ENCODE measurements at regions not wholly inside any gene's neighbourhood (a gene's known extent, or its start where the extent isn't known, plus 50 kb on each side); places are given as distances from the start of the nearest gene placed in this dataset.

DNA sequence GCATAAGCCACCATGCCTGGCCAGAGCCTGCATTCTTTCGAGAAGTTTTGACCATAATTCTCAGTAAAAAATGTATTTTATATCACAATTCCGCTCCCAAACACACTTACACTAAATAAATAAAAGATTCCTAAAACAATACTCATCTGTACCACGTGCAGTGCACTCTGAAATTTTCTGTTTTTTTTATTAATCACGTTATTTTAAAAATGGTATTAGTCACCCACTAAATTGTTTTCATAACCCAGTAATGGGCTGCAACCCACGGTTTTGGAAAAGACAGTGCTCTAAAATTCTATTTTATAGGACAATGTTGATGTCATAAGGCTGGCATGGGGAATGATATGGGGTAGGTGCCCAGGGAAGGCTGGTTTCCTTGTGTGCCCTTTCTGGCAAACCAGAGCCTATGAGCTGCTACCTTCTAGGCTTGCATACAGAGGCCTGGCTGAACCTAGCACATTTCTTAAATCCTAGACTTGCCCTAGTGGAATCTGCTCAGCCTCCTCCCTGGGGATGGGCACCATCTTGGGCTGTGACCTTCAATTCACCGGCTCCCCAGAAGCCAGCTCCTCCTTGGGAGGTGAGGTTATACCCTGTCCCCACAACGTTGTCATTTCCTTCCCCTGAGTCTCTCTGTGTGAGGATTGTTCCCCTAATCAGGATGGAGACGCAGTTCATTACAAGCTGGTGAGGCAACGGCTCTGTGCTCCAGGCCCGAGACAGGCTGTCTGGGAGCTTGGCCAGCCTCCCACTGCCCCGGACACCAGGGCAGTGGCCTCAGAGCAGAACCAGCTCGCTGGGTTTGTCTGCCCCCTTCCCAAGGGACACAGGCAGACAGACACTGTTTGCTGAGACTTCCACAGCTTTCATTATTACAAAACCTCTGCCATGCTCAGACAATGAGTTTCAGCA is 116.5 kb upstream of the NAV2 start:
- DNase-seq (ENCODE audit: low spot score) = peak; percentile 85

GRCh38 chr11:19595499-19595839 is 117.2 kb upstream of the NAV2 start:
- no peak for DNase-seq (ENCODE audit: low spot score)

- DNase-seq (ENCODE audit: low spot score) = no peak
Measured at GRCh38 chr11:19594326-19594725, 118.3 kb upstream of the NAV2 start.

GRCh38 chr11:19592842-19593241 is 119.8 kb upstream of the NAV2 start:
- no peak for DNase-seq (ENCODE audit: low spot score)

GRCh38 chr11:19589567-19590260 is 122.9 kb upstream of the NAV2 start:
- DNase-seq (ENCODE audit: low spot score) = no peak

DNA sequence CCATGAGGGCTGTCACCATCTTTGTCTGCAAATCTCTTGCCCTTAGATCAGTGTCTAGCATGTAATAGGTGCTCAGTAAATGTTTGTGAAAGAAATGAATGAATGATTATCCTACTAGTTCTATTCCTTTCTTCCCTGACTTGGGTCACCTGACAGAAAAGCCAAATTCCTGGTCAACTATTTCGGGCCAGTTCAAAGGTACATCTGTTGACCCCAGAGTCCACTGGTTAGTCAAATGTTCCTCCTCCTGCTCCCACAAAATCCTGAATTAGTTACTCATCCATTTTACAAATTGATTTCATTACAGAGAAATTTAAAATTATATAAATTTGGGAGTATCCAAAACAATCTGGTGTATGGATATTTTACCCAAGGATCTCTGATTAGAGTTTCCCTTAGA is 124.7 kb upstream of the NAV2 start:
- DNase-seq (ENCODE audit: low spot score) = no peak

GRCh38 chr11:19580646-19581045 is 132.0 kb upstream of the NAV2 start:
- no peak for DNase-seq (ENCODE audit: low spot score)

- no peak for DNase-seq (ENCODE audit: low spot score)
Measured at GRCh38 chr11:19579957-19580356, 132.7 kb upstream of the NAV2 start.

DNA sequence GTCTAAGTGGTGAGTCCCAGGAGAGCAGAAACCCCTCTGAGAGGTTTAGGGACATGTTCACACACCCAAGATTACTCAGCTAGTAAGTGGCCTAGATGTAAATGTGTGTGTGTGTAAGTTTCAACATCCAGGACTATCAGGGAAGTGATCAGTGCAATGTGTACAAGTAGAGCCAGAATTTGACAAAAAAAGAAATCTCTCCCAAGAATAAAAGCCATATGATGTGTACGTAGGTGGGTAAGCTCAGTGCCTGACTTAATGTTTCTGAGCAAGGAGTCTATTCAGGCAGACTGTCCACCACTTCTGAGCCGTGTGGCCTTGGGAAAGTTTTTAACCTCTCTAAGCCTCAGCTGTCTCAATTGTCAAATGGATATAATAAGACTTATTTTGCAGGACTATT is 133.8 kb upstream of the NAV2 start:
- DNase-seq (ENCODE audit: low spot score) = no peak

DNA sequence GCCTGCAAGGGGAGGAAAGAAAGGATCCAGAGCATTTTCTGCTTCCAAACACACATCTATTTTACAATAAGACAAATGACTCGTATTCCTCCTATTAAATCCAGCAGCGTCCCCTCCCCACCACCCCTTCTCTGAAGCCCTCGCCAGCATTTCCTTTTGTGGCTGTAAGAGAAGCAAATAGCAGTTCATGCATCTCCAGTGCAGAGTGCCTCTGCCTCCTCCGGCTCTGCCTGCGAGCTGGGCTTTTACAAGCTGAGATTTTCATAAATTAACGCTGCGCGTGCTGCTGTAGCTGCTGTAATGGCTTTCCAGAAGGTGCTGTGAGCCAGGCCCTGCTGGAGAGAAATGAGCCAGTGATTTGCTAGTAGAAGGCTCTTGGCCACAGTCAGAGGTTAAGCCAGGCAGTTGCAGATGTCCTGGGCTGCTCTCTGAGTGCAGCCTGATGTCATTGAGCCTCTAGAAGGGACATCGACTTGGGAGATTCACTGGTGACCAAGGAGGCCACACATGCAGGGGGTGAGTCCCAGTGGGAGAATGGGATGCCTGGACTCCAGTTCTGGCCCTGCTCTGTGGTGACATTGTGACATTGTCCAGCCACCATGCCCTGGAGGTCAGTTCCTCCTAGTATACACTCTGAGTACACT is 134.5 kb upstream of the NAV2 start:
- DNase-seq (ENCODE audit: low spot score) = peak; percentile 32

- no peak for DNase-seq (ENCODE audit: low spot score)
Measured at GRCh38 chr11:19577391-19577975, 135.2 kb upstream of the NAV2 start.

DNA sequence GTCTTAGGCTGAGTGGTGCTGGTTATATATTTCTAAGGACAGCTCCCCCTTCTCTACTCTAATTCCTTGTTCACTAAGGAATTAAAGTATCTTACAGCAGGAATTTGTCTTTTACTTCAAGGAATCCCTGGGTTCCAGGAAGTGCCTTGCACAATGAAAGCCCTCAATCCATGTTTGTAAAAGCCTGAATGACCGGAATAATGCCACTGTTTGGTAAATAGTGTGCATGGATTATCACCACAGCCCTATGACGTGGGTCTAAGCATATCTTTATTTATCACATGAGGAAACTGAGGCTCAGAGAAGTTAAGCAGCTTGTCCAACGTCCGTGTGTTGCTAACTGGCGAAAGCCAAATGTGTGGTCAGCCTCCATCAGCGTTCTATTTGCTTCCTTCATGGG is 135.7 kb upstream of the NAV2 start:
- DNase-seq (ENCODE audit: low spot score) = no peak

DNA sequence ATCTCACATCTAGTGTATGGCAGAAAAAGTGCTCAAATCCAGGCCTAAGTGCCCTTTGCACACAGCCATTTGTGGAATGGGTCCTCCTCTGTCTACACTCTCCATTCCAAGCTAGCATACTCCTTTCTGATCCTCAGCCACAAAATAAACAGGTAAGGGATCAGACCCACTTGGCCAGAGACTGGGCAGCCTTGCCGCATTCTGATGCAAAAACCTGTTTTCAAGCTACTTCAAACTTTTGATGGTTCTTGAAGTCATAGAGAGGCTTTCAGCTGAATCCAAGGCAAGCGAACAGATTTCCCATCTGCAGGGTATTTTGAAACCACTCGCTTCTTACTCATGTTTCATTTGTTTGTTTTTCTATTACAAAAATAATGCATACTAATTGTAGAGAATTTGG is 136.6 kb upstream of the NAV2 start:
- no peak for DNase-seq (ENCODE audit: low spot score)

GRCh38 chr11:19574916-19575315 is 137.7 kb upstream of the NAV2 start:
- DNase-seq (ENCODE audit: low spot score) = no peak

DNA sequence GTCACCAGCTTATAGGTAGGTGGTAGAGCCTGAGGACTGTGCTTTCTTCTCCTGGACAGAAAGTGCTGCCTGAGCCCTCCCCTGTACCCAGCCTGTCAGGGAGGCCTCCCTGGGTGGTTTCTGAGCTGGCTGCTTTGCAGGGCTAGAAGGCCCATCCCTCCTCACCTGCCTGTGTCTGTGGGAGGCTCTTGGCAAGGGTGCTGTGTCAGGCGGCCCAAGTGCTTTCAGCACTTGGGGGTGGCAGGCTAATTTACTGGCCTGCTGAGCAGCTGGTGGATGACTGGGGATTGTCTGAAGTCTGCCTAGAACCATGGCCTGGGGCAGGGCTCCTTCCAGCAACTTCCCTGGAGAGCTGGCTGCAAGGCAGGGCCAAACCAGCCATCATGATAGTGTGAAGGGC is 139.0 kb upstream of the NAV2 start:
- no peak for DNase-seq (ENCODE audit: low spot score)

- DNase-seq (ENCODE audit: low spot score) = no peak
Measured at GRCh38 chr11:19571906-19572305, 140.7 kb upstream of the NAV2 start.

GRCh38 chr11:19570889-19571288 is 141.7 kb upstream of the NAV2 start:
- no peak for DNase-seq (ENCODE audit: low spot score)

DNA sequence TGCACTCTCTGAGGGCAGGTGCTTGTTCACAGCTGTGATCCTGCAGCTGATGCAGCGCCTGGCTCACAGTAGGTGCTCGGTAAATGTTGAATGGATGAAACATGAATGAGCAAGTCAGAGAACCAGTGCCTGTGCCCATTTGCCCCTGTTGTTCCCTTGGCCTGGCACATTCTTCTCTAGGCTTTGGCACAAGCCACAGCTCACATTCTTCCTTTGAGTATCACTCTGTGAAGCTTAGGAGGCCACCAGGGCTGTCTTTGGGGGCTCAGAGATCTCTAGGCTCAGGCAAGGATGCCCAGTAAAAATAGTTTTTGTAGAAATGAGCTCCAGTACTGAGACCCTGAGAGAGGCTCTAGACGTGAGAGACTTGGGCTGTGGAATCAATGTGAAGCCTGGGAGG is 144.6 kb upstream of the NAV2 start:
- DNase-seq (ENCODE audit: low spot score) = no peak

GRCh38 chr11:19566583-19567379 is 145.9 kb upstream of the NAV2 start:
- DNase-seq (ENCODE audit: low spot score) = no peak

DNA sequence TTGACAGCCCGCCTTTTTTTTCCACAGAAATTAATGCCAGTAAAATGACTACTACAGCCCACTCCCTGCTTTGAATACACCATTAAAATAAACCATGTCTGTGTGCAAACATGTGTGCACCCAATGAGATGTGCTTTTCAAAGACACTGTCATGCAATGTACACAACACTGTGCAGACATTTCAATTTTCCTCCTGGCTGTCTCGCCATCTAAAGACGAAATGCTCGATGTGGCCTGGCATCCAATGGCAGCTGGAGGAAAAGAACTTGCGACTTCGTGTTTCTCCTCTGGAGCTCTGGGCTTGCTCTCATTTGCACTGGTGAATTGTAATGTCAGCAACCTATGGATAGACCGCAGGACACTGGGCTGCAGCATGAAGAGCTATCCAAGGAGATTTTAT is 147.0 kb upstream of the NAV2 start:
- no peak for DNase-seq (ENCODE audit: low spot score)

DNA sequence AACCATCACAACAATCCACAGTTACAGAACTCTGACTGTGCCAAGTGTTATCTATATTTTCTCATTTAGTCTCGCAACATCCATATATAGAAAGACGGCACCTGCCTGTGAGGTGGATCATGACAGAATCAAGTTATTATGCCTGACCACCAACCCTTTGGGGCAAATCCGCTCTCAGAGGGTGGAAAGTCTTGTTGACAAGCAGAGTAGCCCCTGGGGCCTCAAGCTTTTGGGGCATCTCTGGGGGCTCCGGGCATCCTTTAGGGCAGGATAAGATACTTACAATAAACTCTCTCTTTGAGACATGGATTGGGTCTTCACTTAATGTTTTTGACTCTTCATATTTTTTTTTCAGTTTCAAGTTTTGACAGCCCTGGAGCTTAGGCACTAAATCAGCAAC is 150.5 kb upstream of the NAV2 start:
- no peak for DNase-seq (ENCODE audit: low spot score)

DNA sequence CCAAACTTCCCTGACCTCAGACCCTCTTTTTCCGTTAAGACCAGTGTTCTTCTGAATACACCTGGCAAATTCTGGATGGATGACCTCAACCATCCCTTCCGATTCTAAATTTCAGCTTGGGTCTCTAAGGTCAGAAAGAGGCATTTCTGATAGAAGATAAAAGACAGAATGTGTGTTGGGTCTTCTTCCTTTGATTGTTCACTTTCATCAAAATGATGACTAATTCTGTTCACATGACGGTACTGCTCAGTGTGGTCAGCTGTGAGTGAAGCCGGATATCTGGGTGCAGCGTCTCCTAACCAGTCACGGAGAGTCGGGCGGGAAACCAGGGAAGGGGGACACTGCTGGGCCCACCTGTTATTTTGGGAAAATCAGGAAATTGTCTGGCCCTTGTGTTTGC is 151.6 kb upstream of the NAV2 start:
- DNase-seq (ENCODE audit: low spot score) = no peak

Data from hepatic stellate cell (primary cell).